Upper lobe of left lung (tissue), 4 donors: ENCODE measurements at regions not wholly inside any gene's neighbourhood (a gene's known extent, or its start where the extent isn't known, plus 50 kb on each side); places are given as distances from the start of the nearest gene placed in this dataset.

ENCODE experiments used
- POLR2A ChIP-seq, 4 donors: fragments of 450-650 bp; IDR thresholded peaks; one replicate each; pipeline ENCODE4 v1.5.1; 2016 to 2017; ENCODE audit warnings: antibody characterized with exemption in 4 of 4, mild to moderate bottlenecking in 2 of 4
- TF ChIP-seq, protein P1 (sequence below), 6 experiments: fragments of 450-650 bp in 4 of 6; fragments of 200-600 bp in 2 of 6; sonication (generic) in 2 of 6; IDR thresholded peaks; one replicate each; pipeline ENCODE4 v1.5.1; 2016 to 2019; ENCODE audit warnings: antibody characterized with exemption in 6 of 6

DNA sequence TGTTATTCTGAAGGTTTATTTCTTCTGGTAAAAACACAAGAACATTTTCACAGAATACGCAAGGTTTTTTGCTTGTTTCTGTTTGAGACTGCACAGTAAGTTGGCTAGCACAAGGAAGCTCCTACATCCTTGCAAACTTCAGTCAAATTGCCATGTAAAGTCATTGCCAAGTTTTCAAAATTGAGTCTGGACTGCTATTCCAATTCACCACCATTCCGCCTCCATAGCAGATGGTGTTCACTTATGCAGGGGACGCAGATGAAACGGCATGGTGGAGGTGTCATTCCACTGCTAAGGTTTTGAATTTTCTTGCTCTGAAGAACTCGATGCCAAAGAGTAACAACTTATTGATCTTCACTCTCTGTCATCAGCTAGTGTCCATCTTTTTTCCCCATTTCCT is 303.9 kb upstream of the SYT1 start:
- TF ChIP-seq, protein P1, sequence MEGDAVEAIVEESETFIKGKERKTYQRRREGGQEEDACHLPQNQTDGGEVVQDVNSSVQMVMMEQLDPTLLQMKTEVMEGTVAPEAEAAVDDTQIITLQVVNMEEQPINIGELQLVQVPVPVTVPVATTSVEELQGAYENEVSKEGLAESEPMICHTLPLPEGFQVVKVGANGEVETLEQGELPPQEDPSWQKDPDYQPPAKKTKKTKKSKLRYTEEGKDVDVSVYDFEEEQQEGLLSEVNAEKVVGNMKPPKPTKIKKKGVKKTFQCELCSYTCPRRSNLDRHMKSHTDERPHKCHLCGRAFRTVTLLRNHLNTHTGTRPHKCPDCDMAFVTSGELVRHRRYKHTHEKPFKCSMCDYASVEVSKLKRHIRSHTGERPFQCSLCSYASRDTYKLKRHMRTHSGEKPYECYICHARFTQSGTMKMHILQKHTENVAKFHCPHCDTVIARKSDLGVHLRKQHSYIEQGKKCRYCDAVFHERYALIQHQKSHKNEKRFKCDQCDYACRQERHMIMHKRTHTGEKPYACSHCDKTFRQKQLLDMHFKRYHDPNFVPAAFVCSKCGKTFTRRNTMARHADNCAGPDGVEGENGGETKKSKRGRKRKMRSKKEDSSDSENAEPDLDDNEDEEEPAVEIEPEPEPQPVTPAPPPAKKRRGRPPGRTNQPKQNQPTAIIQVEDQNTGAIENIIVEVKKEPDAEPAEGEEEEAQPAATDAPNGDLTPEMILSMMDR (IDR thresholded peaks at IDR 0.05), result no peak
- no peak for TF ChIP-seq POLR2A (IDR thresholded peaks at IDR 0.05)
